ENCODE measurements at regions not wholly inside any gene's neighbourhood (a gene's known extent, or its start where the extent isn't known, plus 50 kb on each side); places are given as distances from the start of the nearest gene placed in this dataset.

- no peak for TF ChIP-seq POLR2A (IDR thresholded peaks at IDR 0.05)
- TF ChIP-seq CTCF (IDR thresholded peaks at IDR 0.05) = no peak
These were observed 553.4 kb upstream of the POM121L12 start for GRCh38 chr7:52482076-52482475.

Data from right lobe of liver (tissue), 4 donors.